HL-60 (cell line): ENCODE measurements at regions not wholly inside any gene's neighbourhood (a gene's known extent, or its start where the extent isn't known, plus 50 kb on each side); places are given as distances from the start of the nearest gene placed in this dataset.

Experiments
- DNase-seq, 2 experiments: peaks; one replicate each; pipeline ENCODE4 v3.0.0-alpha.2; 2010 to 2020; ENCODE audit warnings: low read depth in 1 of 2, low spot score in 1 of 2
- H3K27ac ChIP-seq: fragments of 250-450 bp; sonication (Bioruptor Pico); replicated peaks from 2 replicates; pipeline ENCODE4 v1.5.1; 2020; ENCODE audit warnings: mild to moderate bottlenecking, moderate library complexity
- H3K27me3 ChIP-seq: fragments of 250-450 bp; sonication (Bioruptor Pico); 2 replicates; pipeline ENCODE4 v1.5.1; 2021; ENCODE audit warnings: mild to moderate bottlenecking, moderate library complexity; ENCODE audit not compliant: insufficient read depth, poor library complexity, severe bottlenecking
- H3K4me3 ChIP-seq: replicated peaks from 2 replicates; pipeline ENCODE4 v1.5.1; 2011; ENCODE audit warnings: mild to moderate bottlenecking, control low read depth, low read length; ENCODE audit not compliant: insufficient read depth
- GABPA ChIP-seq: IDR thresholded peaks from 2 replicates; pipeline ENCODE4 v1.6.1; 2012; ENCODE audit warnings: low read depth
- POLR2AphosphoS5 ChIP-seq: IDR thresholded peaks from 2 replicates; pipeline ENCODE4 v1.6.1; 2012; ENCODE audit warnings: low read depth
- REST ChIP-seq: IDR thresholded peaks from 2 replicates; pipeline ENCODE4 v1.6.1; 2012; ENCODE audit warnings: low read depth; ENCODE audit not compliant: insufficient replicate concordance
- SPI1 ChIP-seq: IDR thresholded peaks from 2 replicates; pipeline ENCODE4 v1.6.1; 2012; ENCODE audit warnings: low read depth, mild to moderate bottlenecking, borderline replicate concordance
- TF ChIP-seq, protein P1 (sequence below): IDR thresholded peaks from one replicate; pipeline ENCODE4 v1.5.1; 2011; ENCODE audit warnings: low read length, control low read depth, inconsistent platforms; ENCODE audit not compliant: insufficient read depth

DNA sequence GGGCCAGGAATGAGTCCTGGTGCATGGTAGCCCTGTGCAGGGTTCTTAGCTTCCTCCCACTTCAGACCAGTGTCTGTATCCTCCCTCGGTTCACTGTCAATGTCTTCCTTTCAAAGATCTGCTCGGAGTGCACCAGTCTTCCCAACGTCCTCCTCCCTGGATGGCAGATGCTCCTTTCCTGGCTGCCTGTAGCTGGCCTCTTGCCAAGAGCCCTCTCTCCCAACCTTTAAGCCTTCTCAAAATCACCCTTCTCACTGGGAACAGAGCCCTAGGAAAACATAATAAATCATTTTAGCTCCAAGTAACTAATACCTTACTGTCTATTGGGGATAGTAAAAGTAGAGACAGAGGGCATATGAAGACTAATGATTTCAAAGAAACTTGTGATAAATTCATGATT, 490.6 kb downstream of the CCSER2 start:
- TF ChIP-seq GABPA = no peak
- TF ChIP-seq REST = no peak
- no peak for TF ChIP-seq SPI1
- TF ChIP-seq POLR2AphosphoS5 = no peak
- TF ChIP-seq, protein P1, sequence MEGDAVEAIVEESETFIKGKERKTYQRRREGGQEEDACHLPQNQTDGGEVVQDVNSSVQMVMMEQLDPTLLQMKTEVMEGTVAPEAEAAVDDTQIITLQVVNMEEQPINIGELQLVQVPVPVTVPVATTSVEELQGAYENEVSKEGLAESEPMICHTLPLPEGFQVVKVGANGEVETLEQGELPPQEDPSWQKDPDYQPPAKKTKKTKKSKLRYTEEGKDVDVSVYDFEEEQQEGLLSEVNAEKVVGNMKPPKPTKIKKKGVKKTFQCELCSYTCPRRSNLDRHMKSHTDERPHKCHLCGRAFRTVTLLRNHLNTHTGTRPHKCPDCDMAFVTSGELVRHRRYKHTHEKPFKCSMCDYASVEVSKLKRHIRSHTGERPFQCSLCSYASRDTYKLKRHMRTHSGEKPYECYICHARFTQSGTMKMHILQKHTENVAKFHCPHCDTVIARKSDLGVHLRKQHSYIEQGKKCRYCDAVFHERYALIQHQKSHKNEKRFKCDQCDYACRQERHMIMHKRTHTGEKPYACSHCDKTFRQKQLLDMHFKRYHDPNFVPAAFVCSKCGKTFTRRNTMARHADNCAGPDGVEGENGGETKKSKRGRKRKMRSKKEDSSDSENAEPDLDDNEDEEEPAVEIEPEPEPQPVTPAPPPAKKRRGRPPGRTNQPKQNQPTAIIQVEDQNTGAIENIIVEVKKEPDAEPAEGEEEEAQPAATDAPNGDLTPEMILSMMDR = no peak
- no peak for DNase-seq
- H3K27me3 ChIP-seq = no peaks in the 10 kb centered on the region
- H3K27ac ChIP-seq = no peak overlapping the region
- H3K4me3 ChIP-seq = no peak overlapping the region

DNA sequence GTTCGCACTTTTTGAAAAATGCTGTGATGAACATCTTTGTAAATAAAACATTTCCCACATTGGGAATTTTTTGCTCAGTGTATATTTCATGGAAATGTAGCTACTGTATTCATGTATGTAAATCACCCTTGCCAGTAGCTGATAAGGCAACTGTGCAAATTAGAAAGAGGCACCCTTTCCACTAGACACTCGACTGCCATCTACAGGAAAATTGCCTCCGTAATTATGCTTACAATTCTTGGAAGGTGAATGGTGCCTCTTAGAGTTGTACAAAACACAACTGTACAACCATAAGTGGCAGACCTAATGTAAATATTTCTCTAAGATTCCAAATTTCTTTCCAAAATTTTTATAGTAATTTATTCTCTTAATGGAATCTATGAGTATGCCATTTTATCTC, 491.7 kb downstream of the CCSER2 start:
- TF ChIP-seq POLR2AphosphoS5 (no peak), GABPA (no peak), SPI1 (no peak), REST (no peak)
- TF ChIP-seq, protein P1 = no peak
- H3K4me3 ChIP-seq = no peak overlapping the region
- no peak overlapping the region for H3K27ac ChIP-seq
- no peaks in the 10 kb centered on the region for H3K27me3 ChIP-seq
- DNase-seq = no peak

DNA sequence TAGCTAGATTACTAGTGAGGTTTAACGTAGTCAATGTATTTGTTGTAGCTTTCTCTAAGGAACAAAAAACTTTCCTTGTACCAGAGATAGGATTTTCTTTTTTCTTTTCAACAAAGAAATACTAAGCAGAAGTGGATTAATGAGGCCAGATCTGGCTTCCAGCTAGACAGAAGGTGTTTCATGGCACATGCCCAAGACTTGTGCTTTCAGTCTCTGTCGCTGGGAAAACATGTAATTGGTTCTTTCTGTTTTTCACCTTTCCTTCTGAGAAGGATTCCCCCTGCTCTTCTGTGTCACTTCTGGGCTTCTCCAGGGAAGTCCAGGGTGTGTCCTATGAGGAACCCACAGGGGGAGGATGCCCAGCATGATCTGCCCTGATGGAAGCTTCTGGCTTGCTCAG, 492.2 kb downstream of the CCSER2 start:
- no peaks in the 10 kb centered on the region for H3K27me3 ChIP-seq
- DNase-seq = no peak
- no peak overlapping the region for H3K27ac ChIP-seq
- H3K4me3 ChIP-seq = no peak overlapping the region
- TF ChIP-seq REST = no peak

- no peak for DNase-seq
- Histone ChIP-seq H3K4me3 (no peak overlapping the region), H3K27me3 (no peaks in the 10 kb centered on the region), H3K27ac (no peak overlapping the region)
- TF ChIP-seq REST (no peak), POLR2AphosphoS5 (no peak), SPI1 (no peak), GABPA (no peak)
- TF ChIP-seq, protein P1 = no peak
These were observed 494.7 kb downstream of the CCSER2 start for GRCh38 chr10:84822931-84823630.
